Progenitor cell of endocrine pancreas (in vitro differentiated cells): ENCODE measurements at regions not wholly inside any gene's neighbourhood (a gene's known extent, or its start where the extent isn't known, plus 50 kb on each side); places are given as distances from the start of the nearest gene placed in this dataset.

Experiments used
- DNase-seq: peaks from one replicate; pipeline ENCODE4 v3.0.0; 2021; ENCODE audit warnings: low spot score; ENCODE audit not compliant: unreplicated experiment
- H3K27ac Mint-ChIP-seq: 2 replicates; pipeline ENCODE4 v1.8.0; 2021; ENCODE audit warnings: mild to moderate bottlenecking, moderate library complexity, mixed read lengths
- H3K27me3 Mint-ChIP-seq: 2 replicates; pipeline ENCODE4 v1.8.0; 2021; ENCODE audit warnings: mixed read lengths
- H3K36me3 Mint-ChIP-seq: 2 replicates; pipeline ENCODE4 v1.8.0; 2022; ENCODE audit warnings: mixed read lengths; ENCODE audit not compliant: insufficient read depth
- H3K4me1 Mint-ChIP-seq: 2 replicates; pipeline ENCODE4 v1.8.0; 2021; ENCODE audit warnings: low read depth, mixed read lengths
- H3K4me3 Mint-ChIP-seq: 2 replicates; pipeline ENCODE4 v1.8.0; 2021; ENCODE audit warnings: low read depth, mild to moderate bottlenecking, moderate library complexity, mixed read lengths
- H3K9me3 Mint-ChIP-seq: 2 replicates; pipeline ENCODE4 v1.8.0; 2021; ENCODE audit warnings: low read depth, mixed read lengths
- TF ChIP-seq, protein P1 (sequence below): fragments of 200-600 bp; sonication (generic); IDR thresholded peaks from one replicate; pipeline ENCODE4 v1.5.0; 2021; ENCODE audit warnings: antibody characterized with exemption, mild to moderate bottlenecking; ENCODE audit not compliant: unreplicated experiment

DNA sequence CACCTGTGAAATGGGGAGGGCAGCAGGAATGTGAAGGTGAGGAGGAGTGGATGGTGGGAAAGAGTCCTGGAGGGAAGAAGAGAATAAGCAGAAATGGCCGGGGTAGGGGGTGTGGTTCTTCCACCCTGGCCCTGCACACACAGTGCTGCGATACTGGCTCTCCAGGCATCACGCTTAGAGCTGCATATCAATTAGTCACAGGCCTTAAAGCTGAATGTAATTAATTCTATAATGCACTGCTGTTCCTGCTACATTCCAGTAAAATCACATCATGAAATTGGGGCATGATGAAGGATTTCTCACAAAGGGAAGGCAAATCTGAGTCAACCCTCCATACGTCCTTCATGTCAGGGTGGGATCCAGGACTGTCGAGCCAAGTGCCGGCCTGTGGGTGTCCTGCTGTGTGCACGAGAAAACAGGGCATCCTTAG, 566.1 kb downstream of the BCL11B start:
- TF ChIP-seq, protein P1, sequence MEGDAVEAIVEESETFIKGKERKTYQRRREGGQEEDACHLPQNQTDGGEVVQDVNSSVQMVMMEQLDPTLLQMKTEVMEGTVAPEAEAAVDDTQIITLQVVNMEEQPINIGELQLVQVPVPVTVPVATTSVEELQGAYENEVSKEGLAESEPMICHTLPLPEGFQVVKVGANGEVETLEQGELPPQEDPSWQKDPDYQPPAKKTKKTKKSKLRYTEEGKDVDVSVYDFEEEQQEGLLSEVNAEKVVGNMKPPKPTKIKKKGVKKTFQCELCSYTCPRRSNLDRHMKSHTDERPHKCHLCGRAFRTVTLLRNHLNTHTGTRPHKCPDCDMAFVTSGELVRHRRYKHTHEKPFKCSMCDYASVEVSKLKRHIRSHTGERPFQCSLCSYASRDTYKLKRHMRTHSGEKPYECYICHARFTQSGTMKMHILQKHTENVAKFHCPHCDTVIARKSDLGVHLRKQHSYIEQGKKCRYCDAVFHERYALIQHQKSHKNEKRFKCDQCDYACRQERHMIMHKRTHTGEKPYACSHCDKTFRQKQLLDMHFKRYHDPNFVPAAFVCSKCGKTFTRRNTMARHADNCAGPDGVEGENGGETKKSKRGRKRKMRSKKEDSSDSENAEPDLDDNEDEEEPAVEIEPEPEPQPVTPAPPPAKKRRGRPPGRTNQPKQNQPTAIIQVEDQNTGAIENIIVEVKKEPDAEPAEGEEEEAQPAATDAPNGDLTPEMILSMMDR = no peak
- H3K4me3 Mint-ChIP-seq = no peak overlapping the region
- no peaks in the 10 kb centered on the region for H3K4me1 Mint-ChIP-seq
- no peaks in the 10 kb centered on the region for H3K36me3 Mint-ChIP-seq
- no peaks in the 10 kb centered on the region for H3K9me3 Mint-ChIP-seq
- H3K27ac Mint-ChIP-seq = no peak overlapping the region
- H3K27me3 Mint-ChIP-seq = peaks cover 45% of the 10 kb centered on the region
- DNase-seq = no peak

DNA sequence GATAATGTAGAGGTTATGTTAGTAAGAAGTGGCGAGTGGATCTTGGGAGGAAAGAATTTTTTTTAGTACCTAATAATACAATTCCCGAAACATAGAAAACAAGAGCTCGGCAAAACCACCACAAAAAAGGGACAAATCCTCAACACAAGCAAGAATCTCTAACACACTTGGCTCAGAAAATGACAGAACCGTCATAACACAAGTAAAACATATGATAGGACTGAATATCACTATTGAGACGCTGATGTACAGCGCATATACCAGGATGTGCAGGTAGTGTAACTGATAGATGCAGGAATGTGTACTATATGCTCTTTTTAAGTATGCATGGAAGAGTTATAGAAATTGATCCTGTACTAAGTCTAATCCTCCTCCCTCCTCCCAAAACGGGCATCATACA, 564.5 kb downstream of the BCL11B start:
- Mint-ChIP-seq H3K4me1 (no peaks in the 10 kb centered on the region), H3K9me3 (no peaks in the 10 kb centered on the region), H3K4me3 (no peak overlapping the region), H3K36me3 (no peaks in the 10 kb centered on the region), H3K27me3 (peaks cover 34% of the 10 kb centered on the region), H3K27ac (no peak overlapping the region)
- TF ChIP-seq, protein P1 = no peak
- DNase-seq = no peak

DNA sequence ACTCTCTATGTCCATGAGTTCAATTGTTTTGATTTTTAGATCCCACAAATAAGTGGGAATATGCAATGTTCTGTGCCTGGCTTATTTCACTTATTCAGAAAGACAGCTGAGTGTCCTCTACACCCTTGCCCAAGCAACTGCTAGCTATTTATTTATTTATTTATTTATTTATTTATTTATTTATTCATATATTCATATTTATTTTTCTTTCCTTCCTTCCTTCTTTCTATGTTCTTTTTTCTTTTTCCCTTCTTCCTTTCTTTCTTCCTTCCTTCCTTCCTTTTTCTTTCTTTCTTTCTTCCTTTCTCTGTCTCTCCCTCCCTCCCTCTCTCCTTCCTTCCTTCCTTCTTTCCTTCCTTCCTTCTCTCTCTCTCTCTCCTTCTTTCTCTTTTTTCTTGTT, 563.4 kb downstream of the BCL11B start:
- no peaks in the 10 kb centered on the region for H3K36me3 Mint-ChIP-seq
- H3K4me3 Mint-ChIP-seq = no peak overlapping the region
- H3K9me3 Mint-ChIP-seq = no peaks in the 10 kb centered on the region
- TF ChIP-seq, protein P1 = no peak
- DNase-seq = no peak
- H3K27me3 Mint-ChIP-seq = peaks cover 29% of the 10 kb centered on the region
- H3K27ac Mint-ChIP-seq = no peak overlapping the region
- H3K4me1 Mint-ChIP-seq = no peaks in the 10 kb centered on the region

DNA sequence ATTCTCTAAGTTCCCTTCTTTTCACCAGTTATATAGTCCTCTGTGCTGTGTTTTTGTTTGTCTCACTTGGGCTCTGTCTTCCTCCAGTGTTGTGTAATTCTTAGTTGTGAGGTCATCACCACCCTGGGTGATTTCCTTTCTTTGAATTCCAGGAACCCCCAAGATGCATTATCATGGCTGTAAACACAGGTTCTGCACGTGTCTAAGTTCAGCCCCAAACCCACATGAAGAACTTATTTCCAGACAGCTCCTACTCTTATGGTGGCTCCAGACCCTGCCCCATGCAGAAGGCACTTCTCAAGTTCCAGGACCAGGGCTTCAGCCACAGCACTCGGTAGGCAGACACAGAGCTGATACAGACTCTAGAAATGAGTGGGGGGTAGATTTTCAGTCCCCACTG, 560.5 kb downstream of the BCL11B start:
- TF ChIP-seq, protein P1 = no peak

DNA sequence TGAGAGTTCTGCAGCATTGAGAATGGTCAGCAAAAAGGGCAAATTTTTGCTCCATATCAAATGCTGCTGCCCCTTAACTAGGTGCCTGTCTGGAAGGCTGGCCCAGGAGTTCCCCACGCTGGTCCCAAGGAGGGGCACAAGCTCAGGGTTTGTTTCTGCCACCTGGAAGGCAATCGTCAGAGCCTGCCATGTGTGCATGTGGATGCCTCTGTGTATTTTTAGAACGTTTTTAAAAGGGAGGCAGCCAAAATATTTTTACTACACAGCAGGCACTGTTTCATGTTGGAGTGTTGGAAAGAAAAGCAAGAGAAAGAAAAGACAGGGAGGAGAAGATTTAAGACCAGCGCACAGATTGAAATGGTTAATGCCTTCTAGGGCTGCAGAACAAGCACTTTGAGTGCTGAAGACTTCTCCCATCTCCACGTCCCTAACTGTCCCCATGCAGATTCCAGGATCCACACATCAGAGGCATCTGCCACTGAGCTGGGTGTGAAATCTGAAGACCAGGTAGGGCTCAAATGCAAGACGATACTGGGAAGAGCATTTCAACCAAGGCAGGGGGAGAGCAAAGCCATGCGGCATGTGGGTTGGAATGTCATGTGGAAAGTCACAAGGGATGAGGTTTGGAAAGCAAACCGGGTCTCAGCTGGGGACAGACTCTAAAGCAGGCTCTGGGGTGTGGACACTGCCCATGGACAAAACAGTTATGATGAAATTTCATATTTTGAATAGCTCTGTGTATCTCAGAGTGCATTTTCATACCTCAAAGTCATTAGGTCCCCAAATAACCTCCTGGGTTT, 557.2 kb downstream of the BCL11B start:
- H3K4me1 Mint-ChIP-seq = no peaks in the 10 kb centered on the region
- peaks cover 43% of the 10 kb centered on the region for H3K27me3 Mint-ChIP-seq
- H3K4me3 Mint-ChIP-seq = no peak overlapping the region
- no peak for DNase-seq
- H3K9me3 Mint-ChIP-seq = no peaks in the 10 kb centered on the region
- no peaks in the 10 kb centered on the region for H3K36me3 Mint-ChIP-seq
- TF ChIP-seq, protein P1 = no peak
- H3K27ac Mint-ChIP-seq = no peak overlapping the region

More for the DNA sequence above, 560.5 kb downstream of the BCL11B start:
- Mint-ChIP-seq H3K27me3 (peaks cover 27% of the 10 kb centered on the region), H3K4me3 (no peak overlapping the region), H3K36me3 (no peaks in the 10 kb centered on the region), H3K27ac (no peak overlapping the region), H3K4me1 (no peaks in the 10 kb centered on the region), H3K9me3 (no peaks in the 10 kb centered on the region)
- no peak for DNase-seq
